ENCODE measurements at regions not wholly inside any gene's neighbourhood (a gene's known extent, or its start where the extent isn't known, plus 50 kb on each side); places are given as distances from the start of the nearest gene placed in this dataset.

DNA sequence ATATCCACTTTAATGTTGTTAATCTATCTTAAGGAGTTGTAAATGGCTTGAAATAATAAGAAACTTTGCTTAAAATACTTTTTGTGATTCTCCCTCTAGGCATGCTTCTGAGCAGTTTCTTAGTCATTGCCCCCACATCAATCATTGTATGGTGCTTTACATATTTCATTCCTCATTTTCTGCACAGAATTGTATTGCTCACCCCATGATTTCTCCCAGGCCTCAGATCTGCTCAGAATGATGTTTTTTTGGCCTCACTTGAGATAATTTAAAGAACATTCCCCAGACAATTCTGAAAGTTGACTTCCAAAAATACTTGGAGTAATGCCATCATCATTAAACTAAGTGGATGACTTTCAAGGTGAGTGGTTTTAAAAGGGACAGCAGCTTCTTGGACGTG, 82.1 kb upstream of the PRPS1L1 start:
- no peak for TF ChIP-seq TARDBP (IDR thresholded peaks at IDR 0.05)
- no peak for TF ChIP-seq FOXM1 (IDR thresholded peaks at IDR 0.05; ENCODE audit: borderline replicate concordance)
- no peak for TF ChIP-seq FOXK2 (IDR thresholded peaks at IDR 0.05)
- TF ChIP-seq SUZ12 (IDR thresholded peaks at IDR 0.05): no peak
- no peak for TF ChIP-seq ZNF384 (IDR thresholded peaks at IDR 0.05)
- TF ChIP-seq BHLHE40 (IDR thresholded peaks at IDR 0.05; ENCODE audit: borderline replicate concordance): no peak
- TF ChIP-seq FOXA1 (IDR thresholded peaks at IDR 0.05): no peak
- TF ChIP-seq SP1 (IDR thresholded peaks at IDR 0.05): no peak
- TF ChIP-seq, protein P1, sequence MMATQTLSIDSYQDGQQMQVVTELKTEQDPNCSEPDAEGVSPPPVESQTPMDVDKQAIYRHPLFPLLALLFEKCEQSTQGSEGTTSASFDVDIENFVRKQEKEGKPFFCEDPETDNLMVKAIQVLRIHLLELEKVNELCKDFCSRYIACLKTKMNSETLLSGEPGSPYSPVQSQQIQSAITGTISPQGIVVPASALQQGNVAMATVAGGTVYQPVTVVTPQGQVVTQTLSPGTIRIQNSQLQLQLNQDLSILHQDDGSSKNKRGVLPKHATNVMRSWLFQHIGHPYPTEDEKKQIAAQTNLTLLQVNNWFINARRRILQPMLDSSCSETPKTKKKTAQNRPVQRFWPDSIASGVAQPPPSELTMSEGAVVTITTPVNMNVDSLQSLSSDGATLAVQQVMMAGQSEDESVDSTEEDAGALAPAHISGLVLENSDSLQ (IDR thresholded peaks at IDR 0.05): 0 out of 2 replicates have a peak, but pooled peaks have one; percentile 22
- TF ChIP-seq NFRKB (IDR thresholded peaks at IDR 0.05): no peak
- no peak for TF ChIP-seq ARNT (IDR thresholded peaks at IDR 0.05)
- no peak for TF ChIP-seq ELF4 (IDR thresholded peaks at IDR 0.05)
- no peak for TF ChIP-seq CTBP1 (IDR thresholded peaks at IDR 0.05; ENCODE audit: borderline replicate concordance)
